ENCODE measurements at regions not wholly inside any gene's neighbourhood (a gene's known extent, or its start where the extent isn't known, plus 50 kb on each side); places are given as distances from the start of the nearest gene placed in this dataset.

DNA sequence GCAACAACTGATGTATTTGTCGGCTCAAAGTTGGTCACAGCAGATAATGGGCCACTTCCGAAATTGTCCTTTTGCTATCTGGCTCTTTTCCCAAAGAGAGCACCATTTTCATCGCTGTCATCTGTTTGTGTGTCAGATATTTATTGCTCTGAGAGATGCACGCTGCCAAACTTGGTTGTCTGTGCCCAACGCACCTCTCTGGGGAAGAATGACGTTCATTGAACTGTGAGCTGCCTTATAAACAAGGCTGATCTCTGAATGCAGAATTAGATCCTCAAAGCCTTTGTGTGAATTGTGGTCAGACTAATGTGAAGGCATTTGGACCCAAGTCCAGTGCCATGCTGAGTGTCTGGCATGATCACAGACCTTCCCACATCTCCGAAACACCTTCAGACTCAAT, 174.7 kb upstream of the LYZL1 start:
- no peak for DNase-seq

DNA sequence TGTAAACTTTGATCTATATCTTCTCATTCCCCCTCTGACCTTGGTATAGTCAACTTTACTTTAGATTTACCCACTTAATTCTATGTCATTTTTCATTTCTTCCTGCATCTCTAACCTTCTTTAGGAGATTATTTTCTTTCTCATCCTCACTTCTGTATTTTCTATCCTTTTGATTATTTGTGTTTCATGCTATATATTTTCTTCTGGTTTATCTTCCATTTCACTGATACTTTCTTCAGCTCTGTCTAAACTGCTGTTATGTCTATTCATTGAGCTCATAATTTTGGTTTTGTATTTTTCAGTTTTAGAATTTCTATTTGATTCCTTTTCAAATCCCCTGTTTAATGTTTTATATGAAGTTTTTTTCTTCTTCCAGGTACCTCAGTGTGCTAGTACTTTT, 171.1 kb upstream of the LYZL1 start:
- DNase-seq = no peak

DNA sequence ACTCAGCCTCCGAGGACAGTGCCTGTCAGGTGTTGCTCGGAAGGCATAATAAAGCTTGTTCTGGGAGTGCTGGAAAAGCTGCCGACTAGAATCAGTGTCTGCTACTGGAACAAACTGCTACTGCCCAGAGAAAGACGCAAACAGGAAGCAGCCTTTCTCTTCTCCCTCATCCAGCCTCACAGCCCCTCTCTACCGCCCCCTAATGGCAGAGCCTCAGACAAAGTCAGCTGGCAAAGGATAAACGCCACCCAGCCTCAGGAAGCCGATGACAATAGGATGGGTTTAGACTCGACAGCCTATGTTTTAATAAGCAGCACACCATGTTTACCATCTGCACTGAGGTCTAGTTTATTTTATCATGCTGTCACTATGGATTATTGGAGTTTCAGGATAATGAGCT, 169.5 kb upstream of the LYZL1 start:
- DNase-seq = peak; percentile 7

DNA sequence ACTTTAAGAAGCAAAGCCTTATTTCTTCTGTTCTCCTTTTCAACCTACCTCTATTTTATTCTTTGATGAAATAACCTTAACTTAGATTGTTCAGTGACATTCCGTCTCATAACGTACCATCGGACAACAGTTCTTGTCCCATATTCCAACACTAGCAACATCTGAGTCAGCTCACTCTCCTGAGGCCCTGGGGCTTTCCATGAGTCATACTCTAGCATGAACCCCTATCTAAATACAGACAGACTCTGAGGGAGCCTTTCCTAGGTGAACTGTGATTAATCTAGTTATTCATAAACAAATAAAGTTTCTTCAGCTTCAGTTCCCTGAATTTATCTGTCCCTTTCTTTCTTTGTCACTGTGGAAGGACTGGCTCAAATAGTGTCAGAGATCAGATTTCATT, 168.7 kb upstream of the LYZL1 start:
- no peak for DNase-seq

DNA sequence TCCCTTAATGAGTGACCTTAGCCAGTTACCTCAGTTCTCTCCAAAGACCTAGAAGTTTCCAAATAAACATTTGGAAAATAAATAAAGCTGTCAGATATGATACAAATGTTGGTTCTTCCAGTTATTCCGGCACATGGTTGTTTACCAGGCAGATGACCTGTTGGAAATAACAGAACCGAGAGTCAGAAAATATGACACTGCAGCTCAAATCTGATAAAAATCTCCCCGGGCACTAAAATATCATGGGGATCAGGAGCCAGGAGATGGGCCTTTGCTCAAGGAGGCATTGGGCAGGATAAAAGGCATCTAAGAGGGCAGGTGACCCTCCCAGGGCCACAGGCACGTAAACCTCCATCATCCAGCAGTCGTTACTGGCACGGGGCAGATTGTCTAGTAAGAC, 164.0 kb upstream of the LYZL1 start:
- no peak for DNase-seq

DNA sequence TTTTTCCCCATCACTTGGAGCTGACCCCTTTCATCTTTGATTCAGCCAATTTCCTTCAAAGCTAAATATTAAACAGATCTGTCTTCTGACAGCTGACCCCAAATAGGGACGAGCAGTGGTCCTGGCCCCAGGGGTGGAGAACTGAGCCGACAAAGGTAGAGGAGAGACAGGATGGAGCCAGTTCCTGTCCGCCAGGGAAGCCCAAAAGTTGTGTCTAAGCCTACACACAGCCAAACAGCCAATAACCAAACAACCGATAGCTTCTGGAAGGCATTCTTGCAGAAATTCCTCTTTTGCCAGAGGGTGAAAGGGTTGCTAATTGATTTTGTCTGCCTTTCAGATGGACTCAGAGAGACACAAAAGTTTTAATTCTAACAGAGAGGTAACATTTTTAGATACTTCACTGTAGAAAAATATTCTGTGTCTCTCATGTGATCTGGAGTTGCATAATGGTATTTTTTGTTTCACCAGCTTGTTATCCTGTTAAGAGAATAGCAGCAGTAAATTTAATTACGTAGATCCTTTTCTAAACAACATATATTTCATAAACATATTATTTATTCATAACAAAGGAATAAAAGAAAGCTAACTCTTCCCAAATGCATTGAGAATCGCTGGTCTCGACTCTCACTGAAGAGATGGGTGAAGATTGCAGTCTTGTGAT, 161.7 kb upstream of the LYZL1 start:
- no peak for DNase-seq

DNA sequence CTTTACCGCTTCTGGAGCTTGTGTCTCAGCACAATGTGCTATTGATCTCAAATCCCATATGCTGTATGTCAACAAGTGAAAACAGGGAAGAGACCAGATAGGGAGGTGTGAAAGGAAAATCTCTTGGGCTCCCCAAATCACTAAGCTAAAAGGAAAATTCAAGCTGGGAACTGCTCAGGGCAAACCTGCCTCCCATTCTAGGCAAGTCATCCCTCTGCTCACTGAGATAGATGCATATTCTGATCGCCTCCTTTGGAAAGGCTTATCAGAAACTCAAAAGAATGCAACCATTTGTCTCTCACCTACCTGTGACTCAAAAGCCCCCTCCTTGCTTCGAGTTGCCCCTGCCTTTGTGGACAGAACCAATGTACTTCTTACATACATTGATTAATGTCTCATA, 161.1 kb upstream of the LYZL1 start:
- no peak for DNase-seq

DNA sequence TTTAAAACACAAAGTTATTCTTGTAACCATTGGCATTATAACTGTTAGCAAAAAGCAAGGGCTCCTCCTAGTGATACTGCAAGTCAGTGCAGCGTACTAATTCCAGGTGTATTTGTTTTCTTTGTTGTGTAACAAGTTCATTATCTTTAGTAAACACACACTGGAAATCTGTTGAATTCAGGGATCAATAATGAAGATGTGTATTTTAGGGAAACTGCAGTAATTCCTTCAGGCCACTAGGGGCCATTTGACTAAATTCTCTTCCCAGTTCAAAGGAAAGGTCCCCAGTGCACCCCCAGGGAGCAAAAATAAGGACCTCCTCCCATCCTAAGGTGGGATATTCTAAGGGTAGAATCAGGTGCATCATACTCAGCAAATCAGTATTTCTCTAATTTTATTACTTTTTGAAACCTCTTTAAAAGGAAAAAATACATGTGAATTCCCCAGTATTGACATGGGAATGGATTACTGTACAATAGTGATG, 158.6 kb upstream of the LYZL1 start:
- no peak for DNase-seq

DNA sequence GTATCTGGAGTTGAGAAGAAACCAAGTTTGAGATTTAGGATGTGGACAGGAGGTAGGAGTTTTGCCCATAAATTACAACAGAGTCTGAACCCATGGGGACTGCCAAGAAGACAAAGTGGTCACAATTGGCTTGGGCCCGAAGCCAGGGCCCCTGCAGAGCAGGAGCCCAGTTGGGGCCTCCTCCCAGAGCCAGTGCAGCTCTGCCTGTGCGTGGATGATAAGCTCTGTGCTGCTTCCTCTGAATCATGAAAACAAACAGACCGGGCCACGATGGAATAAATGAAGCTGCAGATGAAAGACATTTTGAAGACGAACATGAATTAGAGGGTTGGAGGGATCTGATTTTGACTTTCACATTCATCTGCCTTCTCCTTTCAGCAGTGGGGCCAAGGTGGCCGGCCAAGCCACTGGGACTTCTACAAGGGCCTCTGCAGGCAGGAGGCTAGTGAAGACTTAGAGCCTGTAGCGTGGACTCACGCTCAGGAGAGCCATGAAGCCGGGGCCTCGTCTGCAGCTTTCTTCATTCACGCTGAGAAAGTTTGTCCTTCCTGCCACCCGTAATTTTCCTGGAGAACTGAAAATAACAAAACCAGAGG, 156.8 kb upstream of the LYZL1 start:
- DNase-seq = no peak

DNA sequence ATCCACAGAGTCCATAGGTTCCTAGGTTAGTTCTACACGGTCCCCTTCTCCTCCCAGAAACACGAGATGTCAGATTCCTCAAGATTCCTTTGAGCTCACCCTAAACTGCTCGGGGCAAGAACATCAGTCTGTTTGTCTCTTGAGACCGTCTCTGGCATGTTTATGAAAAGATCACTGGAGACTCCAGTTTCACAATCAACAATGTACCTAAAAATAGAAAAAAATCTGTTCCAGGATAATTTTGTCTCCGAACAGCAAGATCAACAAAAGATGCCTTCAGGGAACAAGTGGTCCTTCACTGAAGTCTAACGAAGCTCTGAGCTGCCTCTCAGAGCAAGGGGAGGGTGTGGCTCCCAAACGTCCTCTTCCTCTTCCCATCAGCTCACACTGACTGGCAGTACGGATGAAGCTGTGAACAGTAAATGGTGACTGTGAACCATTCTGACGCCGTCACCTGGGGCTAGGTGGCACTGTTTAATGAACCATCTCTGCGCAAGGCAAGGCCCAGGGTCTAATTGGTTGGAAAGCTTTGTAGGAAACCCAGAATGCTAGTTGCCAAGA, 156.2 kb upstream of the LYZL1 start:
- DNase-seq = no peak

DNA sequence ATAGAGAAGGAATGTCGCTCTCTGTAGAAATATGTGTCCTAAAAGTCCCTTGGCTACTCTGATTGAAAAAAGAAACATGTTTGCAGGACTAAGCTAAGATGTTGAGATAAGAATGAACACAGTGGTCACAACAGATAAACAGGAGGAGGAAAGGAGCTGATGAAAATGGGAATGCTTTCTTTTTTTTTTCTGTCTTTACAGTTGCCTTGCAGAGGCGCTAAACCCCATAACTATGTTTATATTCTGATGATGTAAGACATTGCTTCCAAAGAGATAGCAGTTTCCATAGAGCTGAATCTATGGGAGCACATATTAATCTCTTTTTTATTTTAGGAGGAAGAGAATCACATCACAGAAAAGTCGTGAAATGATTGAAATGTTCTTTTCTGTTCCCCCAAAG, 153.5 kb upstream of the LYZL1 start:
- DNase-seq = no peak

DNA sequence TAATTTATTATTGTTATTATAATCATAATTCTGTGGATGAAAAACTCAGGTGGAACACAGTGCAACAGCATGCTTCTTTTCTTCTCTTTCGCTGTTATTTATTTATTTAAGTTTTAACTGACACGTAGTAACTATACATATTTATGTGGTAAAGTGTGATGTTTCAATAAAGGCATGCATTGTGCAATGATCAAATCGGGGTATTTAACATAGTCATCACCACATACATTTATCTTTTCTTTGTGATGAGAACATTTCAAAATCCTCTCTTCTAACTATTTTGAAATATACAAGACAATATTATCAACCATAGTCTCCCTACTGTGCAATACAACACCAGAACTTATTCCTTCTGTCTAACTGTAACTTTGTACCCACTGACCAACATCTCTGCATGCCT, 152.5 kb upstream of the LYZL1 start:
- DNase-seq = no peak

DNA sequence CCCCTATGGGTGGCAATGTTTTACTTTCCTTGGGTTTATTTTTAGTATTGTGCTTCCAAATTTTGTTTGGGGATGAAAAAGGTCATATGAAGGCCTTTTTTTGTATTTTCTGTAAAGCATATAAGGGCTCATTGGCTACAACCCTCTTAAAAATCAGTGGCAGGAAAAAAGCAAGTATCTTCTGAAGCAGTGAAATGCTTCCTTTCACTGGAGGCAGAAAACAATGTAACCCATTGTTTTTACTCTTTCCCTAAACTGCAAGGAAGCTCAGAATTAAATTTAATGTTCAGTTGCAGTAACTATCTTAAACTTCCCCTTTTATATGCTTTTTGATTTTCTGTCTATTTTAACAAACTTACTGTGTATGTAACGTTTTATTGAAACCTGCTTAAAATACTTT, 148.7 kb upstream of the LYZL1 start:
- DNase-seq = no peak

DNA sequence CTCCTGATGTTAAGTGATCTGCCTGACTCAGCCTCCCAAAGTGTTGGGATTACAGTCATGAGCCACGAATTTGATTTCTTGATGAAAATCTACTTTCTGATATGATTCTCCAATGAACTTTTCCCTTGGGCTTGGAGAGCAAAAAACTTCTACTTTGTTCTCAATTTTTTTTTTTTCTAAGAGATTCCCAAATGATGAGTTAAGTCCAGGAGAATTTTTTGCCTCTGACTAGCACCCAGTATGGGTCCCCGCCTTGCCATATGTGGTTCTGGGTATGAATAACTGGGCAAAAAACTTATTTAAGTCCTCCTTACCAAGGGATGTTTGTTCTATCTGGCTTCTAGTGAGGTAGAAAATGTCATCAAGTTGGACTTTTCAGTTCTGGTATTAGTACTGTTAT, 147.9 kb upstream of the LYZL1 start:
- no peak for DNase-seq

DNA sequence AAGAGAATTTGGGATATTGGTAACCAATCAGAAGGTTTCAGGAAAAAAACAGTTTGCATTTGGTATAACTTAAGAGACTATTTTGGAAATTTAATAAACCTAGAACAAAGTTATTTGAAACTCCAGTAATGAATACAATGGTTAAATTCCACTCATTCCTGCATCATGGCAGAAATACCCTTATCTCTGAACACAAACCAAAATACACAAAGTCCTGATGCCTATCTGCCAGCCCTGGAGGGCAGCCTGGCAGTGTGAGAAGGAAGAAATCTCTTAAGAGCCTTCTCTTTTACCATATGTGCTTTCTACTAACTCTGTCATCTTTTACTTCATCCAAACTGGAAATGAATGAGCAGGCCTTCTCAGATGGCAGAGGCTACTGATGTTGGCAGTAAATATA, 147.1 kb upstream of the LYZL1 start:
- no peak for DNase-seq

DNA sequence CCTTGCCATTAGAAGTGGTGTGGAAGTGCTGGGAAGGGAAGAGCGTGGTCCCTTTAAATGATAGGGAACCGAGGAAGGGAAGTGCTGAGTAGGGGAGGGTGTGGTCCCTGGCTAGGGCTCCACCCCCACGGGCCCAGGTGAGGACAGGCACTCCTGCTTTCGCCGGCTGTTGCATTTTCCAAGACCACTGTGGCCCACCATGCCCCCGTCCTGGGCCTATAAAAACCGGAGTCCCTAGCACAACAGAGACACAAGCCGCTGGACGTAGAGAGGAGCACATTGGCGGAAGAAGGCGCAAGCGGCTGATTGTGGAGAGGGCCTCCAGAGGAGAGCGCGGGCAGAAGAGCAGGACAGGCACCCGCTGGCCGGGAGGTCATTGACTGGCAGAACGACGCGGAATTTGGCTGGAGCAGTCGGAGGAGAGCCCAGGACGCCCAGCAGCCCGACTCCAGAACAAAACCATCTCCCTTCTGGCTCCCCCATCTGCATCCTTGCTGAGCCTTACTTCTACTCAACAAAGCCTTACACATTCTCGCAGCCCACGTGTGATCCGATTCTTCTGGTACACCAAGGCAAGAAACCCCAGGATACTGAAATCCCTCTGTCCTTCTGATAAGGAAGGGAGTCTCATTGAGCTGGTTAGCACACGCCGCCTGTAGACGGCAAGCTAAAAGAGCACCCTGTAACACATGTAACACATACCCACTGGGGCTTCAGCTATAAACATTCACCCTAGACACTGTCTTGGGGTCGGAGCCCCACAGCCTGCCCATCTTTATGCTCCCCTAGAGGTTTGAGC, 146.2 kb upstream of the LYZL1 start:
- DNase-seq = no peak

DNA sequence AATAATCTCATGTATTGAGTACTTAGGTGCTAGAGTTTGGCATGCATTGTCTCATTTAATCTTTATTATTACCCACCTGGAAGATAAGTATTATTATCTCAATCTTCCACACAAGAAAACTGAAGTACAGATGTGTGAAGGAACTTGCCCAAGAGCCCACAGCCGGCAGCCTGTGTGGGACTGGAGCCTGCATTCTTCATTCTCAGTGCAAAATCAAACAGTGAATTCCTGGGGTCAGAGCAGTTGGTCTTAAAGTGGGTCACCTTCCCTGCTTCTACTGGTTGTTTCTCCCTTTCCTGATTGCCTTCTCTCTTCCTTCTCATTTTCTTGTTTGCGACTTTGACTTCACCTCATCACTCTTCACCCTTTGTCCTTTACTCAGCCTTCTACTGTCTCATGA, 144.7 kb upstream of the LYZL1 start:
- no peak for DNase-seq

DNA sequence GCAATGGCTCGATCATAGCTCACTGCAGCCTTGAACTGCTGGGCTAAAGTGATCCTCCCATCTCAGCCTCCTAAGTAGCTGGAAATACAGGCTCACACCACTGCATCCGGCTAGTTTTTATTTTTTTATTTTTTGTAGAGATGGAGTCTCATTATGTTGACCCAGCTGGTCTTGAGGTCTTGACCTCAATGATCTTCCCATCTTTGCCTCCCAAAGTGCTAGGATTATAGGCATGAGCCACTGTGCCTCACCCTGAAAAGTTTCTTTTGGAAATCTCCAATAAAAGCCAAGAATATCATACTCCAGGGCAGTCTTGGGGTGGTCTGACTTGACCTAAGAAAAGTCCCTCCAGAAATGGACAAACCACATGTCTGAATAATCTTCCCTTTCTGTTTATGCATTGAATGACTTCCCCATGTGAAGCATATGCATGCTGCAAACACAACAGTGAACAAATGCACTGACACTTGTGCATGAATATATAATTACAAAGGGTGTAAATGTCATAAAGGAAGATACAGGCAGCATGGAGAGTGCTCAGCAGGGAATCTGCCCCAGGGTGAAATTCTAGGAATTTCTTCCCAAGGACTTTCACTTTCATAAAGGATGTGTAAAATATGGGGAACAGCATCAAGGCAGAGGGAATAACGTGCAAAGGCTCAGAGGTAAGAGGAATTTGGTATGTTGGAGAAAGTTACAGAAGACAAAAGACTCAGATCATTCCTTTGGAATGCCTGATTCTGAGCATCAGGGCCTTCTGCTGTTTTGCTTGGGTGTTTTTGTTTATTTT, 142.4 kb upstream of the LYZL1 start:
- DNase-seq = no peak

DNA sequence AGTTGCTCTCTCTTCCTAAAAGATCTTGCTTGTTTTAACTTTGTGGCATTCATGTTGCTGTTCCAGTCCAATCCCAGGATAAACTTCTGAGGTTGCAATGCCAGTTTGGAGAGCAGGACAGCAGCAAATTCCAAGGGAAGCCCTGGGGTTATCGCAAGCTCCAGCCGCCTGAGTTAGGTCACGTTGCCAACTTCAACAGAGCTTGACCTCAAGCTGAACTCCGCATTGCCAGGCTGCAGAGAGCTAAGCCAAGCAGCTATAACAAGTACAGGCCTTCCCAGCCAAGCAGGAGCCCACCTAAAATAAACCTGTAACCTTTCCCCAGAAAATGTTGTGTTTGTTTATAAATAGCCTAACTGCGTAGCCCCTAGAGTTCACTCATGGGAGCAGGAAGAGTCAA, 138.9 kb upstream of the LYZL1 start:
- DNase-seq = no peak

DNA sequence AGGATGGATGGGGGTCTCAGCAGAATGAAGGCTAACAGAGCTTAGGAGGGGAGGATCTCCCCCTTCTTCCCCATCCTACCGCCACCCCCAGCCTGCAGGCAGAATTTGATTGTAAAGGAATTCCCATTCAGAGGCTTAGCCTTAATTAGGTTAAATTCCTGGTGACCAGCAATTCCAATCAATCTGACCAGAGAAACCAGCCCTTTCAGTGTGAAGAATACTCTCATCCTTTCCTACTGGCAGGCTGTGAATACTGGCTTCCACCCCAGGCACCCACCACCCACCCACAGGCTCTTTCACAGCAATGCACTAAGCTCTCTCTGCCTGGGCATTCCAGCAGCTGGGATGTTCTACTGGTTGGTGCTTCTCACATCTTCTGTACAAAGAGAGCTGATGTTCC, 137.9 kb upstream of the LYZL1 start:
- no peak for DNase-seq

DNA sequence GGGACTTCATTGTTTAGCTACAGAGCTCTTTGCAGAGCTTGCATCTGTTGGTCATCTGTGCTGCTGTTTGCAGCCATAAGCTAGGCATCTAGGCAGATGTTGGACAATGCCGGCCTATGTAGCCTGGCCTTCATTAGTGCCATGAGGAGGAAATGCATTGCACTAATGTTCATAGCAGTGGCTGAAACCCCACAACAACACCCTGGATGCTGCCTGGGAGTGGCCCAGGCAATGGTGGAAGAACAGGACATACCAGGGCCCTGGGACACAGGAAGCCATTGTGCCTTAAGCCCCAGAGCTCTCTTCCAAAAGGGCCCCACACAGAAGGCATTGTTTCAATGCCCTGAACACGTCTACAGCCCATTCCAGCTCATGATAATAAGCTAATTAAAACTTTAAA, 131.5 kb upstream of the LYZL1 start:
- DNase-seq = no peak

DNA sequence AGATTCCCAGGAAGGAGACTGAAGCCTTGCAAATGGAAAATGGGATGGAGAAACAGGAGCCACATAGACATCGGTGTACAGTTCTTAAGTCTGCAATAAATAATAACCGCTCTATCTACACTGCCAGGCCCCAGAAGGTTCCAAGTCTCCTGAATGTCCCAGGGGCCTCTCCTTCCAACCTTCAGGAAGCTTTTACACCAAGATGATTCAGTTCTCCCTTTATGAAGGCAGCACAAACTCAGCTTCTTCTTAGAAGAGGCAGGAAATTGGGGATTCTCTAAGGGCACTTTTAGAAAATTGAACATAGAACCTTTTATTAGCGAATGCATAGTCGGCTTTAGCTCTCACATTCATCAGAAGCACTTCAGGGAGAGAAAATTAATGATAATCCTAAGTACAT, 130.8 kb upstream of the LYZL1 start:
- no peak for DNase-seq

Measured in muscle of arm (tissue), 1 donor.